MM.1S (cell line): ENCODE measurements at regions not wholly inside any gene's neighbourhood (a gene's known extent, or its start where the extent isn't known, plus 50 kb on each side); places are given as distances from the start of the nearest gene placed in this dataset.

Source experiments
- DNase-seq: peaks from one replicate; pipeline ENCODE4 v3.0.0-alpha.2; 2015
- H2AFZ ChIP-seq: fragments of 300-600 bp; sonication (generic); 2 replicates; pipeline ENCODE4 v1.6.0; 2016; ENCODE audit warnings: antibody characterized with exemption, low read length
- H3F3A ChIP-seq: fragments of 300-600 bp; sonication (generic); 2 replicates; pipeline ENCODE4 v1.6.1; 2016; ENCODE audit warnings: mild to moderate bottlenecking, antibody characterized with exemption, low read length, moderate library complexity, mixed read lengths; ENCODE audit not compliant: insufficient read depth
- H3K27ac ChIP-seq: fragments of 300-600 bp; sonication (generic); 2 replicates; pipeline ENCODE4 v1.5.1; 2016; ENCODE audit warnings: mild to moderate bottlenecking, low read length
- H3K27me3 ChIP-seq: fragments of 300-600 bp; sonication (generic); replicated peaks from 2 replicates; pipeline ENCODE4 v1.6.0; 2016; ENCODE audit warnings: low read length; ENCODE audit not compliant: insufficient read depth
- H3K36me3 ChIP-seq: fragments of 300-600 bp; sonication (generic); replicated peaks from 2 replicates; pipeline ENCODE4 v1.6.1; 2016; ENCODE audit warnings: mild to moderate bottlenecking, low read length, mixed read lengths; ENCODE audit not compliant: insufficient read depth
- H3K4me1 ChIP-seq: fragments of 300-600 bp; sonication (generic); 2 replicates; pipeline ENCODE4 v1.6.1; 2016; ENCODE audit warnings: low read length, mixed read lengths
- H3K4me2 ChIP-seq: fragments of 300-600 bp; sonication (generic); 2 replicates; pipeline ENCODE4 v1.6.0; 2016; ENCODE audit warnings: low read depth, low read length
- H3K4me3 ChIP-seq: fragments of 300-600 bp; sonication (generic); 2 replicates; pipeline ENCODE4 v1.5.1; 2016; ENCODE audit warnings: low read length, mixed read lengths
- H3K79me2 ChIP-seq: fragments of 300-600 bp; sonication (generic); 2 replicates; pipeline ENCODE4 v1.6.1; 2016; ENCODE audit warnings: mixed run types, low read length, mixed read lengths
- H3K9ac ChIP-seq: fragments of 300-600 bp; sonication (generic); 2 replicates; pipeline ENCODE4 v1.6.1; 2016; ENCODE audit warnings: low read length, mixed read lengths
- H3K9me2 ChIP-seq: fragments of 300-600 bp; sonication (generic); replicated peaks from 2 replicates; pipeline ENCODE4 v1.6.1; 2016; ENCODE audit warnings: mild to moderate bottlenecking, low read length, mixed read lengths; ENCODE audit not compliant: insufficient read depth
- H3K9me3 ChIP-seq: fragments of 300-600 bp; sonication (generic); replicated peaks from 2 replicates; pipeline ENCODE4 v1.6.1; 2016; ENCODE audit warnings: mild to moderate bottlenecking, low read length, mixed read lengths; ENCODE audit not compliant: insufficient read depth
- H4K20me1 ChIP-seq: fragments of 300-600 bp; sonication (generic); 2 replicates; pipeline ENCODE4 v1.6.1; 2016; ENCODE audit warnings: mild to moderate bottlenecking, low read length, moderate library complexity, mixed read lengths; ENCODE audit not compliant: insufficient read depth
- EZH2 ChIP-seq: fragments of 300-600 bp; sonication (generic); optimal IDR thresholded peaks from 2 replicates; pipeline ENCODE3; 2017; ENCODE audit warnings: low read depth, mild to moderate bottlenecking, antibody characterized with exemption, low read length, mixed read lengths
- EZH2phosphoT487 ChIP-seq: fragments of 300-600 bp; sonication (generic); IDR thresholded peaks from 2 replicates; pipeline ENCODE4 v1.6.1; 2018; ENCODE audit warnings: antibody characterized with exemption, low read length
- TF ChIP-seq, protein P1 (sequence below): fragments of 300-600 bp; sonication (generic); IDR thresholded peaks from 2 replicates; pipeline ENCODE4 v1.5.1; 2016; ENCODE audit warnings: antibody characterized with exemption, low read length, mixed read lengths

- no peaks in the 10 kb centered on the region for H3K27me3 ChIP-seq
- no peak overlapping the region for H3K27ac ChIP-seq
- TF ChIP-seq EZH2 (no peak), EZH2phosphoT487 (no peak)
- TF ChIP-seq, protein P1, sequence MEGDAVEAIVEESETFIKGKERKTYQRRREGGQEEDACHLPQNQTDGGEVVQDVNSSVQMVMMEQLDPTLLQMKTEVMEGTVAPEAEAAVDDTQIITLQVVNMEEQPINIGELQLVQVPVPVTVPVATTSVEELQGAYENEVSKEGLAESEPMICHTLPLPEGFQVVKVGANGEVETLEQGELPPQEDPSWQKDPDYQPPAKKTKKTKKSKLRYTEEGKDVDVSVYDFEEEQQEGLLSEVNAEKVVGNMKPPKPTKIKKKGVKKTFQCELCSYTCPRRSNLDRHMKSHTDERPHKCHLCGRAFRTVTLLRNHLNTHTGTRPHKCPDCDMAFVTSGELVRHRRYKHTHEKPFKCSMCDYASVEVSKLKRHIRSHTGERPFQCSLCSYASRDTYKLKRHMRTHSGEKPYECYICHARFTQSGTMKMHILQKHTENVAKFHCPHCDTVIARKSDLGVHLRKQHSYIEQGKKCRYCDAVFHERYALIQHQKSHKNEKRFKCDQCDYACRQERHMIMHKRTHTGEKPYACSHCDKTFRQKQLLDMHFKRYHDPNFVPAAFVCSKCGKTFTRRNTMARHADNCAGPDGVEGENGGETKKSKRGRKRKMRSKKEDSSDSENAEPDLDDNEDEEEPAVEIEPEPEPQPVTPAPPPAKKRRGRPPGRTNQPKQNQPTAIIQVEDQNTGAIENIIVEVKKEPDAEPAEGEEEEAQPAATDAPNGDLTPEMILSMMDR = no peak
- no peaks in the 10 kb centered on the region for H3K36me3 ChIP-seq
- H3K9ac ChIP-seq = no peak overlapping the region
- no peaks in the 10 kb centered on the region for H4K20me1 ChIP-seq
- peaks cover 41% of the 10 kb centered on the region for H3K4me1 ChIP-seq
- H3K4me3 ChIP-seq = no peak overlapping the region
- H3F3A ChIP-seq = peaks cover 10% of the 10 kb centered on the region; the same call in 1 of the 2 replicates
- DNase-seq = no peak
- no peak overlapping the region for H2AFZ ChIP-seq
- H3K9me2 ChIP-seq = no peaks in the 10 kb centered on the region
- H3K79me2 ChIP-seq = no peaks in the 10 kb centered on the region
- no peaks in the 10 kb centered on the region for H3K9me3 ChIP-seq
- no peak overlapping the region for H3K4me2 ChIP-seq
These were observed 89.1 kb upstream of the TET2 start for GRCh38 chr4:105057370-105058105.

- TF ChIP-seq EZH2phosphoT487 (no peak), EZH2 (no peak)
- TF ChIP-seq, protein P1 = no peak
- H4K20me1 ChIP-seq = no peaks in the 10 kb centered on the region
- no peaks in the 10 kb centered on the region for H3K9me3 ChIP-seq
- H3K79me2 ChIP-seq = no peaks in the 10 kb centered on the region
- no peaks in the 10 kb centered on the region for H3K36me3 ChIP-seq
- no peak overlapping the region for H2AFZ ChIP-seq
- DNase-seq = no peak
- H3K4me1 ChIP-seq = peaks cover 41% of the 10 kb centered on the region
- no peak overlapping the region for H3K27ac ChIP-seq
- peaks cover 10% of the 10 kb centered on the region; the same call in 1 of the 2 replicates for H3F3A ChIP-seq
- no peak overlapping the region for H3K4me2 ChIP-seq
- no peak overlapping the region for H3K9ac ChIP-seq
- no peaks in the 10 kb centered on the region for H3K9me2 ChIP-seq
- no peak overlapping the region for H3K4me3 ChIP-seq
- no peaks in the 10 kb centered on the region for H3K27me3 ChIP-seq
These were observed 88.4 kb upstream of the TET2 start for GRCh38 chr4:105058177-105058812.

DNA sequence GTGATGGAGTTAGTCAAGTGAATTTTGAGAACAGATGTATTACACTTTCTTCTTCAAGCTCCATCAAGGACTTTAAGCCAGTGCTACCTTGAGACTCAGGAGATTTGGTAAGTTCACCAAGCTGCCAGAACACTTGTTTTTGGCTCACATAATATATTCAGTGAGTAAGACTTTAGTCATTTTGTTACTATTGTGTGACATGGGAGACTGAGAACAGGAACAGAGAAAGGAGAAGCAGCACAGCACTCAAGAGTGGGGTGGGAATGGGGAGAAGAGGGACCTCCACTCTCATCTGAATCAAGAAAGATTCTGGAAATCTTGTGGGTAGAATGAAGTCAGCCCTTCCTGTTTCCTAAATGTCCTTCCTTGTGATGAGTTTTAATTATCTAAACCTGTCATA, 87.3 kb upstream of the TET2 start:
- Histone ChIP-seq H4K20me1 (no peaks in the 10 kb centered on the region), H3K9ac (no peak overlapping the region), H3K27me3 (no peaks in the 10 kb centered on the region), H3K9me2 (no peaks in the 10 kb centered on the region), H3K27ac (no peak overlapping the region), H3K79me2 (no peaks in the 10 kb centered on the region), H3F3A (peaks cover 10% of the 10 kb centered on the region; the same call in 1 of the 2 replicates), H3K4me3 (no peak overlapping the region), H3K9me3 (no peaks in the 10 kb centered on the region), H3K36me3 (no peaks in the 10 kb centered on the region), H2AFZ (no peak overlapping the region), H3K4me1 (peaks cover 41% of the 10 kb centered on the region), H3K4me2 (no peak overlapping the region)
- TF ChIP-seq EZH2phosphoT487 (no peak), EZH2 (no peak)
- TF ChIP-seq, protein P1 = no peak
- no peak for DNase-seq
